Ishikawa (cell line): ENCODE measurements at regions not wholly inside any gene's neighbourhood (a gene's known extent, or its start where the extent isn't known, plus 50 kb on each side); places are given as distances from the start of the nearest gene placed in this dataset.

Experiments used
- CEBPB ChIP-seq: IDR thresholded peaks from 2 replicates; pipeline ENCODE4 v1.6.1; 2012
- CREB1 ChIP-seq: IDR thresholded peaks from 2 replicates; pipeline ENCODE4 v1.6.1; 2012; ENCODE audit warnings: low read depth
- EGR1 ChIP-seq: IDR thresholded peaks from 2 replicates; pipeline ENCODE4 v1.6.1; 2012
- EP300 ChIP-seq: IDR thresholded peaks from 2 replicates; pipeline ENCODE4 v1.6.1; 2012; ENCODE audit warnings: borderline replicate concordance
- RAD21 ChIP-seq: IDR thresholded peaks from 2 replicates; pipeline ENCODE4 v1.6.1; 2012; ENCODE audit warnings: low read depth
- TAF1 ChIP-seq: IDR thresholded peaks from 2 replicates; pipeline ENCODE4 v1.6.1; 2012; ENCODE audit warnings: low read depth, mild to moderate bottlenecking
- TCF12 ChIP-seq: IDR thresholded peaks from 2 replicates; pipeline ENCODE4 v1.6.1; 2012; ENCODE audit warnings: low read depth
- YY1 ChIP-seq: IDR thresholded peaks from 2 replicates; pipeline ENCODE4 v1.6.1; 2012; ENCODE audit warnings: low read depth
- ZBTB7A ChIP-seq: IDR thresholded peaks from 2 replicates; pipeline ENCODE4 v1.6.1; 2012; ENCODE audit warnings: low read depth
- TF ChIP-seq, protein P1 (sequence below): IDR thresholded peaks from 2 replicates; pipeline ENCODE4 v1.6.1; 2012; ENCODE audit warnings: low read depth, mild to moderate bottlenecking

DNA sequence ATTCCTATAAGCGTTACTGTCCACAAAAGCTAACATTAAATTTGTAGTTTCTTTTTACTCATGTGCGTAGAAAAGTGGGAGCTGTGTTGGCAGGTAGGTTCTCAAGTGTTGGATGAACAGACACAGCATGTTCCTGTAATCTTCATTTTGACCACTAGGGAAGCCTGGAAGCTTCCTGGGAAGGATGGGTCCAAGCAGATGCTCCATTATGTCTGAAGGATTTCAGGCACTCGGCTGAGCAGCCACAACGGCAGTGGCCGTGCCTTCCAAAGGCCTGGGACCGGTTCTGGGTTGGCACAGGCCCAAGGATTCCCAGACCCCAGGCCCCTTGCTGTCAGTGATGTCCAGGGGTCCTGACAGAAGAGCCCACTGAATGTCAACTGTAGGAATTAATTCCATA is 386.3 kb downstream of the TNS3 start:
- no peak for TF ChIP-seq EP300
- TF ChIP-seq TCF12 = no peak
- TF ChIP-seq CREB1 = no peak
- TF ChIP-seq YY1 = no peak
- TF ChIP-seq, protein P1, sequence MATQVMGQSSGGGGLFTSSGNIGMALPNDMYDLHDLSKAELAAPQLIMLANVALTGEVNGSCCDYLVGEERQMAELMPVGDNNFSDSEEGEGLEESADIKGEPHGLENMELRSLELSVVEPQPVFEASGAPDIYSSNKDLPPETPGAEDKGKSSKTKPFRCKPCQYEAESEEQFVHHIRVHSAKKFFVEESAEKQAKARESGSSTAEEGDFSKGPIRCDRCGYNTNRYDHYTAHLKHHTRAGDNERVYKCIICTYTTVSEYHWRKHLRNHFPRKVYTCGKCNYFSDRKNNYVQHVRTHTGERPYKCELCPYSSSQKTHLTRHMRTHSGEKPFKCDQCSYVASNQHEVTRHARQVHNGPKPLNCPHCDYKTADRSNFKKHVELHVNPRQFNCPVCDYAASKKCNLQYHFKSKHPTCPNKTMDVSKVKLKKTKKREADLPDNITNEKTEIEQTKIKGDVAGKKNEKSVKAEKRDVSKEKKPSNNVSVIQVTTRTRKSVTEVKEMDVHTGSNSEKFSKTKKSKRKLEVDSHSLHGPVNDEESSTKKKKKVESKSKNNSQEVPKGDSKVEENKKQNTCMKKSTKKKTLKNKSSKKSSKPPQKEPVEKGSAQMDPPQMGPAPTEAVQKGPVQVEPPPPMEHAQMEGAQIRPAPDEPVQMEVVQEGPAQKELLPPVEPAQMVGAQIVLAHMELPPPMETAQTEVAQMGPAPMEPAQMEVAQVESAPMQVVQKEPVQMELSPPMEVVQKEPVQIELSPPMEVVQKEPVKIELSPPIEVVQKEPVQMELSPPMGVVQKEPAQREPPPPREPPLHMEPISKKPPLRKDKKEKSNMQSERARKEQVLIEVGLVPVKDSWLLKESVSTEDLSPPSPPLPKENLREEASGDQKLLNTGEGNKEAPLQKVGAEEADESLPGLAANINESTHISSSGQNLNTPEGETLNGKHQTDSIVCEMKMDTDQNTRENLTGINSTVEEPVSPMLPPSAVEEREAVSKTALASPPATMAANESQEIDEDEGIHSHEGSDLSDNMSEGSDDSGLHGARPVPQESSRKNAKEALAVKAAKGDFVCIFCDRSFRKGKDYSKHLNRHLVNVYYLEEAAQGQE = no peak
- TF ChIP-seq RAD21 = 0 out of 2 replicates have a peak, but pooled peaks have one; percentile 6
- TF ChIP-seq CEBPB = no peak
- TF ChIP-seq TAF1 = no peak
- TF ChIP-seq ZBTB7A = no peak
- TF ChIP-seq EGR1 = no peak
